ENCODE measurements at regions not wholly inside any gene's neighbourhood (a gene's known extent, or its start where the extent isn't known, plus 50 kb on each side); places are given as distances from the start of the nearest gene placed in this dataset.

GRCh38 chr3:124658270-124658669 lies 72.0 kb upstream of the UMPS start:
- H3K27ac ChIP-seq = no peak overlapping the region
- DNase-seq (ENCODE audit: low spot score) = no peak
- no peaks in the 10 kb centered on the region for H3K27me3 ChIP-seq
- TF ChIP-seq CTCF (IDR thresholded peaks at IDR 0.05) = no peak
- H3K9me3 ChIP-seq = no peaks in the 10 kb centered on the region
- H3K4me1 ChIP-seq = peaks cover 0 to 14% of the 10 kb centered on the region in 2 donors
- peaks cover 42% of the 10 kb centered on the region for H3K36me3 ChIP-seq
- H3K4me3 ChIP-seq = no peak overlapping the region

- no peak for TF ChIP-seq CTCF (IDR thresholded peaks at IDR 0.05)
- no peaks in the 10 kb centered on the region for H3K9me3 ChIP-seq
- no peaks in the 10 kb centered on the region for H3K27me3 ChIP-seq
- H3K27ac ChIP-seq = no peak overlapping the region
- H3K4me1 ChIP-seq = peaks cover 0 to 5% of the 10 kb centered on the region in 2 donors
- DNase-seq (ENCODE audit: low spot score) = no peak
- peaks cover 42% of the 10 kb centered on the region for H3K36me3 ChIP-seq
- no peak overlapping the region for H3K4me3 ChIP-seq
Measured at GRCh38 chr3:124659175-124659574, 71.1 kb upstream of the UMPS start.

- H3K27ac ChIP-seq = no peak overlapping the region
- H3K4me3 ChIP-seq = no peak overlapping the region
- no peak for DNase-seq (ENCODE audit: low spot score)
- no peaks in the 10 kb centered on the region for H3K9me3 ChIP-seq
- no peak for TF ChIP-seq CTCF (IDR thresholded peaks at IDR 0.05)
- H3K4me1 ChIP-seq = peaks cover 0 to 3% of the 10 kb centered on the region in 2 donors
- no peaks in the 10 kb centered on the region for H3K27me3 ChIP-seq
- H3K36me3 ChIP-seq = peaks cover 37% of the 10 kb centered on the region
Measured at GRCh38 chr3:124660599-124660998, 69.7 kb upstream of the UMPS start.

- Histone ChIP-seq H3K27ac (no peak overlapping the region), H3K27me3 (no peaks in the 10 kb centered on the region), H3K4me3 (no peak overlapping the region), H3K9me3 (no peaks in the 10 kb centered on the region), H3K4me1 (peaks cover 0 to 3% of the 10 kb centered on the region in 2 donors), H3K36me3 (peaks cover 29% of the 10 kb centered on the region)
- no peak for TF ChIP-seq CTCF (IDR thresholded peaks at IDR 0.05)
- no peak for DNase-seq (ENCODE audit: low spot score)
Measured at GRCh38 chr3:124663690-124664089, 66.6 kb upstream of the UMPS start.

GRCh38 chr3:124664804-124665203 lies 65.4 kb upstream of the UMPS start:
- no peak overlapping the region for H3K27ac ChIP-seq
- no peaks in the 10 kb centered on the region for H3K27me3 ChIP-seq

More at GRCh38 chr3:124664804-124665203, 65.4 kb upstream of the UMPS start:
- H3K9me3 ChIP-seq = no peaks in the 10 kb centered on the region
- peaks cover 0 to 3% of the 10 kb centered on the region in 2 donors for H3K4me1 ChIP-seq
- peaks cover 19% of the 10 kb centered on the region for H3K36me3 ChIP-seq
- no peak for TF ChIP-seq CTCF (IDR thresholded peaks at IDR 0.05)
- DNase-seq (ENCODE audit: low spot score) = no peak
- H3K4me3 ChIP-seq = no peak overlapping the region

All from right atrium auricular region (tissue), 2 donors.